Stimulated activated CD8-positive, alpha-beta memory T cell treated with anti-CD3 and anti-CD28 coated beads, Interleukin-2, amount 100 ng/mL, for 48 hours (primary cell): ENCODE measurements at regions not wholly inside any gene's neighbourhood (a gene's known extent, or its start where the extent isn't known, plus 50 kb on each side); places are given as distances from the start of the nearest gene placed in this dataset.

Experiments
- DNase-seq, 2 donors: peaks; one replicate each; pipeline ENCODE4 v3.0.0-alpha.2; 2020; ENCODE audit warnings: low read depth in 2 of 2

GRCh38 chr20:22226849-22227700 lies 357.3 kb downstream of the FOXA2 start:
- no peak for DNase-seq

GRCh38 chr20:22223236-22223635 lies 361.1 kb downstream of the FOXA2 start:
- no peak for DNase-seq

DNA sequence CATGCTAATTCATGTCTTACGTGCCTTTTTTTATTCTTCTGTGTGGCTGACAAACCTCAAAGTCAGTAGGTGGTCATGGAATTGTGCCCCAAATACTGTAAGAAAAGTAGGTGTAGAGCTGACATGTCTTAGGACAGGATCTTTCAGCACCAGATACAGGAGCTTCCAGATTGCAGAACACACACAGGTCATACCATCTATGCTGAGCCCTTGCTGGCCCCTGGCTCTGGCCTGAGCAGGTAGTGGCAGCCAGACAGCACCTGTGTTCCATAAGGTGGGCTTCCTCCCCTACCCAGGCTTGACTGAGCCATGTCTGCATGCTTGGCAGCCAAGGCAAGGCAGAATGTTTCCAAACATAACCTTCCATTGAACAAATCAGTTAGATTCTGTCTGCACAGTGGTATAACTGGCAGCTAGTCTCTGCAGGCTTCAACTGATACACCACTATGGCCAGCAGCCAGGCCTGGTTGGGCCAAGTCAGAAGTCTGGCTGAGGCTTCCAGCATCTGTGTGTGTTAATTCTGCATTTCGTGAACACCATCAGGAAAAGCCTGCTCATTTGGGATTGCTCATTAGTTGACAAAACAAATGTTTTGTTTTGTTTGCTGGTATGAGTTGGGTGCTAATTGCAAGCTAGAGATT lies 366.5 kb downstream of the FOXA2 start:
- DNase-seq, result no peak

DNA sequence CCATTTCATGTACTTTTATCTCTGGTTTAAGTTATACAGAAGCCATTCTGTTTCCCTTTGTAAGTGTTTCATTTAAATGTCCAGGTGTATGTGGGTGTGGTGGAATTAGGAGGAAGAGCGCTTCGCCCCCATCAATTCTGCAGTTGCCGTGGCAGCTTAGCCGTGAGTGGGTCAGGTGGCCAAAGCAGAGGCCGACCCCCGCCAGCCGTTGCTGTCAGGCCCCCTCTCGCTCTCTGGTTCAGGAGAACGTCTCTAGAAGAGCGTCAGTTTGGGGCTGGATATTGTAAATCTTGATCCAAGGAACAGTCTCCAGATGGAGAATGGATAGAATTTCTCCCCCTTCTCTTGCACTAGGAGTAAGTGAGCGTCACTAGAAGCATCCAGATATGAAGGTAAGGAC lies 367.4 kb downstream of the FOXA2 start:
- no peak for DNase-seq

DNA sequence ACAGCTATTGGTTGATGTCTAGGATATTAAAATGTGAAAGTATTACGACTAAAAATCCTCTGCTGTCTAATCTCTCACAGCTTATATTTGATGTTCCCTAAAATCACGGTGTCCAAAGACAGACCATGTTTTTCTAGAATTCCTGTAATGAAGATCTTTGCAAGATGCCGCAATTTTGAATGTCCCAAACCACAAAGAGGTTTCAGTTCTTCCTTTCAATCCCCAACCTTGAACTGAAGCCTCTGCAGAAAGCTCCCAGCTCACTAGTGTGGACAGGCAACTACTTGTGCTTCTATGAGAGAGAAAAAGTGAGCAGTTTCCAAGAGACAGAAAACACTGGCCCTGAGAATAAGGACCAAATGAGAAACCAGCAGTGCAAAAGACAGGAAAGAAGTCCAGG lies 370.1 kb downstream of the FOXA2 start:
- no peak for DNase-seq

- DNase-seq, result no peak
Measured at GRCh38 chr20:22213271-22213670, 371.1 kb downstream of the FOXA2 start.

GRCh38 chr20:22207280-22207679 lies 377.1 kb downstream of the FOXA2 start:
- no peak for DNase-seq

- DNase-seq, result no peak
Measured at GRCh38 chr20:22204801-22205200, 379.6 kb downstream of the FOXA2 start.

GRCh38 chr20:22182148-22182547 lies 402.2 kb downstream of the FOXA2 start:
- DNase-seq, result no peak

- DNase-seq, result no peak
Measured at GRCh38 chr20:22180244-22180643, 404.1 kb downstream of the FOXA2 start.

DNA sequence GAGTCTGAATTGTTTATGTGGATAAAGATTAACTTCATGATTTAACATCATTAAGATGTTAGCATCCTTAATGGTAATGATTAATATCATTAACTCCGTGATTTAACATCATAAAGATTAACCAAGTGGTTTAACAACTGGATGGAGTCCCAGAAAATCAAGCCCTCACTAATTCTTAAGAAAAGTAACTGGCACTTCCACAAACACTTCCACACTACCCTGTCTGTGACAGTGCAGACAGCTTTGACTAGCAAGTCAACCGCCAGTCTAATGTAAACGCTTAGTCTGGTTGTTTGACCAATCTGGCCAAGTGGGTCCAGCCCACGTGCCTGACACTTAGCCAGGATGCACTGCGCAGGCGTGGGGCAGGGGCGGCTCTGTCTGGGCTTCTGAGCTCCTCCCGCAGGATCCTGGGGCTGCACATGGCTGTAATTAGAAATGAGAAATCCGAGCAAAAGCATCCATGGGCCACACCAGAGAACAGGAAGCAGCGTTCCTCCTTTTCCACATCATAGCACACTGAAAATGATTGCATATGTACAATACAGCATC lies 424.2 kb downstream of the FOXA2 start:
- DNase-seq, result no peak

DNA sequence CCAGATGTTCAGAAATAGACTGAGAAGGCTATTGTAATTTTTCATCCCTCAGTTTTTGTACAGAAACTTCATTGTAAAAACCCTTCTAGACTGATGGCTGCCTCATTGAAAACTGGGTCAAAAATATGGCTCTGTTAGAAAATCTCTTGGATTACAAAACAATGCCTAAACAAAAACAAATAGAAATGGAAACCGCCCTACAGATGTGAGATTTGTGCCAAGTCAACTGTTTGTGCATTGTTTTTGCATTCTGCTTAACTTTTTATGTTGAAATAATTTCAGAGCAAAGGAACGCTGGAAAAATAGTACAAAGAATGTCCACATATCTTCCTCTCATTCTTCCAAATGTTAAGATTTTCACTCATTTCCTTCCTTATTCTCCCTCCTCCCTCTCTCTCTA lies 425.1 kb downstream of the FOXA2 start:
- DNase-seq, result no peak

GRCh38 chr20:22127587-22127986 lies 422.1 kb downstream of the PAX1 start:
- no peak for DNase-seq

GRCh38 chr20:22106308-22106938 lies 401.0 kb downstream of the PAX1 start:
- DNase-seq, result no peak

DNA sequence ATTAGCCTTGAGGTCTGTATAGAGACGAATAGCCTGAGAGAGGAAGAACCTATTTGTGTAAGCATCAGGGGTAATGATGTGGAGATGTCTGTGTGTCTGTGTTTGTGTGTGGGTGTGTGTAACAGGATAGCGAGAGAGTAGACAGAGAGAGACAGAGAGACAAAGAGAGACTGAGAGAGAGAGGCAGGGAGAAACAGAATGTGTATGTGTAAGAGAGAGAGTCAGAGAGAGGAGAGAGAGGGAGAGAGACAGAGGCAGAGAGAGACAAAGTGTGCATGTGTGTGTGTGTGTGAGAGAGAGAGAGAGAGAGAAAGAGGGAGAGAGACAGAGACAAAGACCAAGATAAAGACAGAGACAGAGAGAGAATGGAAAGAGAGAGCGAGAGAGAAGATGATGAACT lies 396.1 kb downstream of the PAX1 start:
- no peak for DNase-seq

DNA sequence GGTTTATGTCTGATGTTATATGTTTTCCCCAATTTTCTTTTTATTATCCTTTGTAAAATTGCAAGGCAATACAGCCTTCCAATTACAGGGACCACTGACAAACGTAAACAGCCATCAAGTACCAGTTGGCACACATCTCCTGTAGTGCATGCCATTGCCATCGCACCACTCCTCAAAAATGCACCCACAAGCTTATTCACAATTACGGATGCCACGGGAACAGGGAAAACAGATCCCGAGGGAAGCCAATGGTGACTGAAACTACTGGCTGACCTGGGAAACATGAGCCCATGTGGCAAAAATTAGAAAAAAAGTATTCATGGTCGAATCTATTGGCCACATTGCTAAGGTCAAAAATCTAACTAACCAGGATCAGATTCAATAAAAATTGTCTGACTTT lies 395.2 kb downstream of the PAX1 start:
- no peak for DNase-seq

DNA sequence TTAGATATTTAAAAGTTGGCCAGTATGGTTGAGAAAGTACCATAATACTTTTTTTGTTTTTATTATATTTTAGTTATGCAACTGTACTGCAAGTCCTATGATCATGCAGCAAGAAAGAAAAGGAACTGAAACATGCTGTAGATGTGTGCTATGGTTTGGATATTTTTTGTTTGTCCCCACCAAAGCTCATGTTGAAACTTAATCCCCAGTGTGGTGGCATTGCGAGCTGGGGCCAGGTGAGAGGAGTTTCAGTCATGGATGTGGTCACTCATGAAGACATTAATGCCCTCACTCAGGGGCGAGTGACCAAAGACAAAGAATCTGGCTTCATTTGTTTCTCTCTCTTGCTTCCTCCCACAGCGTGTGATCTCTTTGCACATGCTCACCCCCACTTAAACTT lies 393.9 kb downstream of the PAX1 start:
- no peak for DNase-seq

- DNase-seq, result no peak
Measured at GRCh38 chr20:22098511-22098910, 393.0 kb downstream of the PAX1 start.

- no peak for DNase-seq
Measured at GRCh38 chr20:22093122-22093521, 387.7 kb downstream of the PAX1 start.

GRCh38 chr20:22088882-22089281 lies 383.4 kb downstream of the PAX1 start:
- DNase-seq, result no peak

DNA sequence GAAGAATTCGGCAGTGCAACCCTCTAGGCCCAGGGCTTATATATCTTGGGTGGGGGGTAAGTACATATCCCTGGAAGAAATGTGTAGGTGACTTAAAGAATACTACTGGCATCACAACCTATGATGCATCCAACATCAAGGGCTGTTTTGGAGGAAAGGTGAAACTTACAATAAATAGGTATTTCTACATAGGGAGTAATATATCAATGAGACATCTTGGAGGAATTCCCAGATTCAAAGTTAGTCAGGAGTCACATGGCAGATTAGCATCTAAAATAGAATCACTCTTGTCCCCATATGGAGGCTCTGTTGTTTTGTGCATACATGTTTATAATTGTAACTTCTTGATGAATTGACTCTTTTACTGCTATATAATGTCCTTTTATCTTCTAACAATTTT lies 375.5 kb downstream of the PAX1 start:
- no peak for DNase-seq

GRCh38 chr20:22074635-22075034 lies 369.2 kb downstream of the PAX1 start:
- no peak for DNase-seq

- no peak for DNase-seq
Measured at GRCh38 chr20:22071841-22072240, 366.4 kb downstream of the PAX1 start.
